Sigmoid colon (tissue), 6 donors: ENCODE measurements at regions not wholly inside any gene's neighbourhood (a gene's known extent, or its start where the extent isn't known, plus 50 kb on each side); places are given as distances from the start of the nearest gene placed in this dataset.
"Not testable (repeated sequence)": the region's sequence is repeated elsewhere in the genome, so short reads cannot be mapped to it uniquely, and the experiment has no call there.

ENCODE experiments used
- DNase-seq: peaks from one replicate; pipeline ENCODE4 v3.0.0-alpha.2; 2019
- H3K27ac ChIP-seq, 4 donors: fragments of 200-600 bp; sonication (generic); one replicate each; pipeline ENCODE4 v1.5.1; 2016 to 2019; ENCODE audit warnings: mild to moderate bottlenecking in 1 of 4
- H3K27me3 ChIP-seq, 3 donors: fragments of 200-600 bp; sonication (generic); one replicate each; pipeline ENCODE4 v1.5.1; 2019; ENCODE audit warnings: mild to moderate bottlenecking in 1 of 3
- H3K36me3 ChIP-seq, 4 donors: fragments of 200-600 bp; sonication (generic); one replicate each; pipeline ENCODE4 v1.5.1; 2016 to 2019
- H3K4me1 ChIP-seq, 4 donors: fragments of 200-600 bp; sonication (generic); one replicate each; pipeline ENCODE4 v1.5.1; 2017 to 2019
- H3K4me3 ChIP-seq, 4 donors: fragments of 200-600 bp; sonication (generic); one replicate each; pipeline ENCODE4 v1.5.1; 2017 to 2019; ENCODE audit warnings: mild to moderate bottlenecking in 2 of 4, moderate library complexity in 1 of 4
- H3K9me3 ChIP-seq, 4 donors: fragments of 200-600 bp in 3 of 4; sonication (generic) in 3 of 4; one replicate each; pipeline versions ENCODE4 v1.5.1 to v1.6.1; 2013 to 2019
- EP300 ChIP-seq, 4 donors: sonication (generic); formaldehyde crosslinking; IDR thresholded peaks; one replicate each; pipeline ENCODE4 v1.6.1; 2017; ENCODE audit warnings: antibody characterized with exemption in 4 of 4
- POLR2A ChIP-seq, 2 donors: fragments of 450-650 bp; IDR thresholded peaks; one replicate each; pipeline ENCODE4 v1.6.1; 2016; ENCODE audit warnings: antibody characterized with exemption in 2 of 2, mild to moderate bottlenecking in 2 of 2, moderate library complexity in 2 of 2
- POLR2AphosphoS5 ChIP-seq, 4 donors: sonication (generic); formaldehyde crosslinking; IDR thresholded peaks; one replicate each; pipeline ENCODE4 v1.6.1; 2017; ENCODE audit warnings: antibody characterized with exemption in 4 of 4
- WGBS, 2 donors: extraction: QIAGEN DNeasy Blood & Tissue Kit; methylation state at CpG; one replicate each; pipeline ENCODE4 v1.1.7; 2013; 5-methylcytosine and 5-hydroxymethylcytosine counted together
- intact Hi-C: fragments of 100-400 bp; cut with DNase I; formaldehyde crosslinking; loops from one replicate; pipeline ENCODE4 v1.15.1; 2023
- TF ChIP-seq, protein P1 (sequence below), 4 experiments: fragments of 450-650 bp in 3 of 4; fragments of 200-600 bp in 1 of 4; IDR thresholded peaks; one replicate each; pipeline ENCODE4 v1.5.1; 2016 to 2019; ENCODE audit warnings: antibody characterized with exemption in 4 of 4, mild to moderate bottlenecking in 3 of 4, moderate library complexity in 2 of 4
- donor health status: healthy with polysubstance abuse.
- donor health status: healthy.

DNA sequence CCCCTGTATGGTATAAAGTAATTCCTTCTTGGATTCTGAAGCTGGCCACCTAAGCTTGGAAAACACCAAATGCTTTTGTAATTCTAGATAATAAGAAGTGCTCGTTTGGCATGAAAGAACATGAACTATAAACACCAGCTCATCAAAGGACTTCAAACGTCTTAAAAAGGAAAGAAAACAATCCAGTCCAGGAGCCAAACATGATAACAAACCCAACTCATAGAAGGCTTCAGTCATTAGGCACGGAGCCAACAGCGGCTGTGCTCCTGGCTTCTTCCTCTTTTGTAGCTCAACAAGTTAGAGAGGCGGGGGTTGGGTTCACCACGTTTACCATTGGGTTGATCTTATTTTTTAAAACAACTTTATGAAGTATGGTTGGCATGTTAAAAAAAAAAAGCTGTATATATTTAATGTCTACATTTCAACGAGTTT, 56.4 kb upstream of the ECHDC3 start:
- TF ChIP-seq, protein P1, sequence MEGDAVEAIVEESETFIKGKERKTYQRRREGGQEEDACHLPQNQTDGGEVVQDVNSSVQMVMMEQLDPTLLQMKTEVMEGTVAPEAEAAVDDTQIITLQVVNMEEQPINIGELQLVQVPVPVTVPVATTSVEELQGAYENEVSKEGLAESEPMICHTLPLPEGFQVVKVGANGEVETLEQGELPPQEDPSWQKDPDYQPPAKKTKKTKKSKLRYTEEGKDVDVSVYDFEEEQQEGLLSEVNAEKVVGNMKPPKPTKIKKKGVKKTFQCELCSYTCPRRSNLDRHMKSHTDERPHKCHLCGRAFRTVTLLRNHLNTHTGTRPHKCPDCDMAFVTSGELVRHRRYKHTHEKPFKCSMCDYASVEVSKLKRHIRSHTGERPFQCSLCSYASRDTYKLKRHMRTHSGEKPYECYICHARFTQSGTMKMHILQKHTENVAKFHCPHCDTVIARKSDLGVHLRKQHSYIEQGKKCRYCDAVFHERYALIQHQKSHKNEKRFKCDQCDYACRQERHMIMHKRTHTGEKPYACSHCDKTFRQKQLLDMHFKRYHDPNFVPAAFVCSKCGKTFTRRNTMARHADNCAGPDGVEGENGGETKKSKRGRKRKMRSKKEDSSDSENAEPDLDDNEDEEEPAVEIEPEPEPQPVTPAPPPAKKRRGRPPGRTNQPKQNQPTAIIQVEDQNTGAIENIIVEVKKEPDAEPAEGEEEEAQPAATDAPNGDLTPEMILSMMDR (IDR thresholded peaks at IDR 0.05): no peak
- TF ChIP-seq POLR2AphosphoS5 (IDR thresholded peaks at IDR 0.05): no peak
- TF ChIP-seq POLR2A (IDR thresholded peaks at IDR 0.05): no peak
- no peak for TF ChIP-seq EP300 (IDR thresholded peaks at IDR 0.05)
- Histone ChIP-seq H3K27ac (peak overlapping the region in 3 of 4 donors; percentile 64 to 76 (median 67)), H3K36me3 (no peaks in the 10 kb centered on the region), H3K27me3 (no peaks in the 10 kb centered on the region), H3K4me1 (peaks cover 0 to 19% (median 12%) of the 10 kb centered on the region in 4 donors), H3K9me3 (no peaks in the 10 kb centered on the region), H3K4me3 (no peak overlapping the region)
- WGBS, 2 donors: 3 to 12% methylated on average over 7 of the region's 7 CpGs
- peak; percentile 76 for DNase-seq
- intact Hi-C loops: no loop called here

DNA sequence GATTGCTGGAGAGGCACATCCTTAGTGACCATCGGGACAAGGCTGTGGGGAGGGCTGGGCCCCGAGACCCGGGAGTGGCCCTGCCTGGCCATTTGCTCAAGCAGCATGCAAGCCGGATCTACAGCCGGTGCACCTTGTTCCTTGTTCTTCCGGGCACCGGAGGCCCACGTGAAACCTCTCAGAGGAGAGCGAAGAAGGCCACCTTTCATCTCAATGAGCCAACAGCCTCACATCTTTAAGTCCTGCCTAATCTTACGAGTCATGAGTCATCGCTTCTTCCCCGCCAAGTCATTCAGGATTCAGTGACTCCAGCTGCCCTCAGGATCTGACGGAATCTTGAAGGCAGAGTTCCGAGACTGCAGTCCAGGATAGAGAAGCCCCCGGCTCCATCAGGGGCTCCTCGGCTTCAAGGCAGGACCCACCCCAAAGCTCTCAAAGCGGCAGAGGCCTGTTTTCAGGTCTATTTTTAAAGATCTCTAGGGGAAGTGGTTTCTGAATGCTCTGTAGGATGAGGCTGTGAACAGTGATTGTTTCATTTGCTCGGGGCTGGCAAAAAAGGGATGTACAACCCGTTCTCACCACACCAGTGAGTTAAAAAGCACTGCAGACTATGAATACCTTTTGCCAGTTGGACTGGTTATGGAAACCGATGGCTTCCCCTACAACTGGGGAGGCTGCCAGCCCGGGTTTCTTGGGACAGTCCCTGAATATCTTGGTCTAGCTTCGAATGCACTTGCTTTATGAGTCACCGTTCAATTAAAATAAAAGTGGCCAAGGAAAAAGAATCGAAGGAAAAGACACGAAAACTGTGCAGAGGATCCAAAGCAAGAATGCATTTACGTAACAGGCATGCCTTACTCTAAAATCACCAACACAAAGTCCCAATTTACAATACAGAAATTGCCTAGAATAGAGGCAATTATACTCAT, 57.2 kb upstream of the ECHDC3 start:
- 12 to 13% methylated on average over 26 of the region's 26 CpGs for WGBS, 2 donors
- H3K27me3 ChIP-seq: no peaks in the 10 kb centered on the region
- peaks cover 0 to 19% (median 12%) of the 10 kb centered on the region in 4 donors for H3K4me1 ChIP-seq
- intact Hi-C loops: no loop called here
- peak overlapping the region in 3 of 4 donors; percentile 5 to 25 (median 22) for H3K4me3 ChIP-seq
- H3K36me3 ChIP-seq: no peaks in the 10 kb centered on the region
- peak overlapping the region; percentile 42 to 76 (median 66) for H3K27ac ChIP-seq
- TF ChIP-seq EP300 (IDR thresholded peaks at IDR 0.05) (no peak), POLR2AphosphoS5 (IDR thresholded peaks at IDR 0.05) (no peak), POLR2A (IDR thresholded peaks at IDR 0.05) (no peak)
- TF ChIP-seq, protein P1 (IDR thresholded peaks at IDR 0.05): no peak
- H3K9me3 ChIP-seq: no peaks in the 10 kb centered on the region
- peak; percentile 74 for DNase-seq

DNA sequence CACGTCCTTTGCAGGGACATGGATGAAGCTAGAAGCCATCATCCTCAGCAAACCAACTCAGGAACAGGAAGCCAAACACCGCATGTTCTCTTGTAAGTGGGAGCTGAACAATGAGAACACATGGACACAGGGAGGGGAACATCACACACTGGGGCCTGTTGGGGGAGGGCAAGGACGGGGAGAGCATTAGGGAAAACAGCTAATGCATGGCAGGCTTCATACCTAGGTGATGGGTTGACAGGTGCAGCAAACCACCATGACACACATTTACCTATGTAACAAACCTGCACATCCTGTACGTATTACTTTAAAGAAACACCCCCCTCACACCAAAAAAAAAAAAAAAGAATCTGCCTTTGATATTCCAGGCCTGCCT, 57.9 kb upstream of the ECHDC3 start:
- peaks cover 0 to 19% (median 12%) of the 10 kb centered on the region in 4 donors for H3K4me1 ChIP-seq
- H3K27ac ChIP-seq: peak overlapping the region; percentile 42 to 76 (median 66)
- H3K4me3 ChIP-seq, H3K27me3 ChIP-seq, H3K9me3 ChIP-seq, DNase-seq, intact Hi-C loops, H3K36me3 ChIP-seq: not testable (repeated sequence)
- WGBS, 2 donors: 33 to 43% methylated on average over 4 of the region's 4 CpGs

DNA sequence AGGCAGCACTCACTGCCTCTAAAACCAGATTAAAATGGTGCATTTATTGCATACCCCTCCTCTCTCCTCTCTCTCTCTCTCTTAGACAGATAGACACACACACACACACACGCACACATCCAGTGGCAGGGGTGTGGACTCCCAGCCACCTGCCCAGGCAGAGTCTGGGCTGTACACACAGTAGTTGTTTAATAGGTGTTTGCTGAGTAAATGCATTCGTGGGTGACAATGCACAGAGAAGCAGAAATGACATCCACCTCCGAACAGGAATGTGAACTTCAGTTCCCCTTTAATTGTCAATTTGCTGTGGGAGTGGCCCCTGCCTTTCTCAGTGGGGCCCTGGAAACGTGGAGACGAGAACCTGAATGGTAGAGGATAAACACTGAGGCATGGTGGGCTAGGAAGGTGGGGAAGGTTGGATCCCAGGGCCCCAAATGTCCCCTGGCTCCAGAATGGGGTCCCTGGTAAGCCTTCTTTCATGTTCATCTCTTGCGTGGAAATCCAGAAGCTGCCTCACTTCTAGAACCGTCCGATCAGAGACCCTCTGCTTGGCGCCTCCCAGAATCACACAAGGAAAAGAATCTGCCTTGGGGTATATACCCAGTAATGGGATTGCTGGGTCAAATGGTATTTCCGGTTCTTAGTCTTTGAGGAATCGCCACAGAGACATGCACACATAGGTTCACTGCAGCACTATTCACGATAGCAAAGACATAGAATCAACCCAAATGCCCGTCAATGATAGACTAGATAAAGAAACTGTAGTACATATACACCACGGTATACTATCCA, 58.5 kb upstream of the ECHDC3 start:
- H3K4me3 ChIP-seq: no peak overlapping the region
- no peaks in the 10 kb centered on the region for H3K9me3 ChIP-seq
- TF ChIP-seq, protein P1 (IDR thresholded peaks at IDR 0.05): no peak
- TF ChIP-seq EP300 (IDR thresholded peaks at IDR 0.05): no peak
- H3K36me3 ChIP-seq: no peaks in the 10 kb centered on the region
- intact Hi-C loops: no loop called here
- 43 to 72% methylated on average over 14 of the region's 14 CpGs for WGBS, 2 donors
- no peaks in the 10 kb centered on the region for H3K27me3 ChIP-seq
- DNase-seq: no peak
- H3K27ac ChIP-seq: no peak overlapping the region
- peaks cover 0 to 19% (median 12%) of the 10 kb centered on the region in 4 donors for H3K4me1 ChIP-seq

DNA sequence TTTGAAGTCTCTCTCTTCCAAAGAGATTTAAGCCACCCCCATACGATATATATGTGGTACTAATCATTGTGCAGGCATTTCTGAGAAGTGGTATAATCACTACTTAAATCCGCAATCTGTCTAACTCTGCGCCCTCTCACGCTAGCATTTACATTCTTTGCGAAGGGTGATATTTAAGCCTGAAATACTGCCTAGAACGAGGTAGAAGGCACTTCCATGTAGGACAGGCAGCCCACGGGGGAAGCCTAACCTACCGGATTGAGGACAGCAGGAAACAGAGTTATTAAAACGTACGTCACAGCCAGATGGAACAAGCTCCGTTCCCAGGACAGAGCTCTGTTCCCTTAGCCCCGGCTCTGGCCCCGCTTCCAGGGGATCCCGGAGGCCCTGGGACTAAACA, 59.3 kb upstream of the ECHDC3 start:
- WGBS, 2 donors: 48 to 72% methylated on average over 14 of the region's 14 CpGs
- peaks cover 0 to 19% (median 12%) of the 10 kb centered on the region in 4 donors for H3K4me1 ChIP-seq
- no peak overlapping the region for H3K4me3 ChIP-seq
- no peaks in the 10 kb centered on the region for H3K27me3 ChIP-seq
- no peaks in the 10 kb centered on the region for H3K9me3 ChIP-seq
- no peak for DNase-seq
- intact Hi-C loops: no loop called here
- TF ChIP-seq, protein P1 (IDR thresholded peaks at IDR 0.05): no peak
- TF ChIP-seq EP300 (IDR thresholded peaks at IDR 0.05) (no peak), POLR2AphosphoS5 (IDR thresholded peaks at IDR 0.05) (no peak), POLR2A (IDR thresholded peaks at IDR 0.05) (no peak)
- no peaks in the 10 kb centered on the region for H3K36me3 ChIP-seq
- H3K27ac ChIP-seq: no peak overlapping the region
